Hepatocyte (in vitro differentiated cells): ENCODE measurements at regions not wholly inside any gene's neighbourhood (a gene's known extent, or its start where the extent isn't known, plus 50 kb on each side); places are given as distances from the start of the nearest gene placed in this dataset.

Experiments used
- DNase-seq: peaks from one replicate; pipeline ENCODE4 v3.0.0-alpha.2; 2016; ENCODE audit warnings: low spot score
- H2AFZ ChIP-seq: fragments of 200-600 bp; sonication (generic); 2 replicates; pipeline ENCODE4 v1.6.0; 2016; ENCODE audit warnings: antibody characterized with exemption, mild to moderate bottlenecking
- H3K27ac ChIP-seq: fragments of 200-600 bp; sonication (generic); 2 replicates; pipeline ENCODE4 v1.5.1; 2016; ENCODE audit warnings: mild to moderate bottlenecking
- H3K27me3 ChIP-seq: fragments of 200-600 bp; sonication (generic); 2 replicates; pipeline ENCODE4 v1.6.1; 2016
- H3K36me3 ChIP-seq: fragments of 200-600 bp; sonication (generic); replicated peaks from 2 replicates; pipeline ENCODE4 v1.5.1; 2016; ENCODE audit warnings: low read depth; ENCODE audit not compliant: insufficient read depth
- H3K4me1 ChIP-seq: fragments of 200-600 bp; sonication (generic); 2 replicates; pipeline ENCODE4 v1.5.1; 2016; ENCODE audit warnings: mild to moderate bottlenecking, moderate library complexity; ENCODE audit not compliant: insufficient read depth
- H3K4me2 ChIP-seq: fragments of 200-600 bp; sonication (generic); 2 replicates; pipeline ENCODE4 v1.6.0; 2016
- H3K4me3 ChIP-seq: fragments of 200-600 bp; sonication (generic); 2 replicates; pipeline ENCODE4 v1.5.1; 2016; ENCODE audit warnings: mild to moderate bottlenecking
- H3K79me2 ChIP-seq: fragments of 200-600 bp; sonication (generic); 2 replicates; pipeline ENCODE4 v1.6.0; 2017; ENCODE audit warnings: mild to moderate bottlenecking
- H3K9me2 ChIP-seq: fragments of 200-600 bp; sonication (generic); replicated peaks from 2 replicates; pipeline ENCODE4 v1.6.0; 2017; ENCODE audit warnings: mild to moderate bottlenecking; ENCODE audit not compliant: insufficient read depth
- H3K9me3 ChIP-seq: fragments of 200-600 bp; sonication (generic); 2 replicates; pipeline ENCODE4 v1.5.1; 2016; ENCODE audit warnings: low read depth, mild to moderate bottlenecking
- H4K20me1 ChIP-seq: fragments of 200-600 bp; sonication (generic); 2 replicates; pipeline ENCODE4 v1.6.0; 2016; ENCODE audit warnings: mild to moderate bottlenecking; ENCODE audit not compliant: insufficient read depth, poor library complexity, severe bottlenecking
- CTCF ChIP-seq: fragments of 200-600 bp; sonication (generic); IDR thresholded peaks from 2 replicates; pipeline ENCODE4 v1.5.1; 2016; ENCODE audit warnings: antibody characterized with exemption, mild to moderate bottlenecking; ENCODE audit not compliant: poor library complexity
- EZH2 ChIP-seq: fragments of 200-600 bp; sonication (generic); IDR thresholded peaks from 2 replicates; pipeline ENCODE4 v1.6.1; 2016; ENCODE audit warnings: antibody characterized with exemption, mild to moderate bottlenecking, borderline replicate concordance
- EZH2phosphoT487 ChIP-seq: fragments of 200-600 bp; sonication (generic); IDR thresholded peaks from one replicate; pipeline ENCODE4 v1.6.1; 2018; ENCODE audit warnings: antibody characterized with exemption, mild to moderate bottlenecking, low read depth, moderate library complexity; ENCODE audit not compliant: unreplicated experiment, severe bottlenecking
- WGBS: methylation state at CpG from one replicate; pipeline ENCODE4 v1.1.6; 2016; ENCODE audit warnings: low lambda C conversion rate; ENCODE audit errors: missing lambda C conversion rate; 5-methylcytosine and 5-hydroxymethylcytosine counted together

DNA sequence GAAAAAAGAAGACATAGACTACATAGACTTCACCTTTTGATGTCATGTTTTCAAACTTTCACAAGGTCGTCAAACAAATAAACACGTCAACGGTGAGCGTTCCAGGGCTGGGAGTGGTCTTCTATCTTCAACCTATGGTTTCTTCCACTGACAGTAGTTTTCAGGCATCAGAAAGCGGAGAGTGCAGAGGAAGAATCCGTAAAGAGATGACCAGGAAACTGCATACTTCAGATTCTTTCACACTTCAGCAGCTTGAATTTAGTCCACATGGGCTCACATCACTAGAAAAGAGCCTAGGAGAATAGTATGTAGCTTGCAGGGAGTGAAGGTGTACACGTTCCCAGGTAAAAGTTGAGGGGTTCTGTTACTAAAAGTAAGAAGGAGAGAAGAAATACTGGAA, 58.5 kb downstream of the NPY1R start:
- no peak overlapping the region for H2AFZ ChIP-seq
- 86% methylated on average over 7 of the region's 7 CpGs for WGBS
- DNase-seq = no peak
- no peaks in the 10 kb centered on the region for H4K20me1 ChIP-seq
- no peak for TF ChIP-seq EZH2phosphoT487
- no peak for TF ChIP-seq CTCF
- no peak for TF ChIP-seq EZH2
- no peaks in the 10 kb centered on the region for H3K36me3 ChIP-seq
- no peaks in the 10 kb centered on the region for H3K27me3 ChIP-seq
- no peaks in the 10 kb centered on the region for H3K79me2 ChIP-seq
- H3K4me3 ChIP-seq = no peak overlapping the region
- no peak overlapping the region for H3K4me2 ChIP-seq
- no peak overlapping the region for H3K27ac ChIP-seq
- no peaks in the 10 kb centered on the region for H3K4me1 ChIP-seq
- no peaks in the 10 kb centered on the region for H3K9me2 ChIP-seq
- H3K9me3 ChIP-seq = no peaks in the 10 kb centered on the region

DNA sequence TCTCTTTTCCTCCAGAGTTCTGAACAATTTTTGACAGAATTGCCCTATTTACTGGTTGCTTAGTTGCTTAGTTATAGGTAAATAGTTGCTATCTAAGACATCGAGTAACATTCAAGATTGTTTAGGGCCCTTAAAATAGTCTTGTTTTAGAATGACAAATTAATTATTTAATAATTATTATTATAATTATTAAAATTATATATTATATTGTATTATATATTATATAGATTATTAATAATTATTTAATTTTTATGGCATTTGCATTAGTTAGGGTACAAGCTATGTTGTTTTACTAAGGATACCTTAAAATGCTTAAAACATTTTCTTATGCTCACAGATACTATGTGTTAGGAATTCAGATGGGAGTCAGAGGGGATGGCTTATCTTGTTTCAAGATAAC, 59.2 kb downstream of the NPY1R start:
- no peaks in the 10 kb centered on the region for H3K27me3 ChIP-seq
- no peak overlapping the region for H2AFZ ChIP-seq
- no peaks in the 10 kb centered on the region for H3K9me2 ChIP-seq
- H3K36me3 ChIP-seq = no peaks in the 10 kb centered on the region
- H3K79me2 ChIP-seq = no peaks in the 10 kb centered on the region
- H3K4me2 ChIP-seq = no peak overlapping the region
- no peak overlapping the region for H3K27ac ChIP-seq
- H4K20me1 ChIP-seq = no peaks in the 10 kb centered on the region
- 84% methylated on average over 1 of the region's 1 CpG for WGBS
- DNase-seq = no peak
- H3K9me3 ChIP-seq = no peaks in the 10 kb centered on the region
- no peaks in the 10 kb centered on the region for H3K4me1 ChIP-seq
- no peak for TF ChIP-seq EZH2phosphoT487
- TF ChIP-seq CTCF = no peak
- TF ChIP-seq EZH2 = no peak
- no peak overlapping the region for H3K4me3 ChIP-seq

GRCh38 chr4:163271555-163272127, 60.8 kb downstream of the NPY1R start:
- no peak for TF ChIP-seq CTCF
- no peak for TF ChIP-seq EZH2
- TF ChIP-seq EZH2phosphoT487 = no peak
- Histone ChIP-seq H3K9me2 (no peaks in the 10 kb centered on the region), H3K4me2 (no peak overlapping the region)

More at GRCh38 chr4:163271555-163272127, 60.8 kb downstream of the NPY1R start:
- H3K9me3 ChIP-seq = no peaks in the 10 kb centered on the region
- 60% methylated on average over 2 of the region's 2 CpGs for WGBS
- no peaks in the 10 kb centered on the region for H3K79me2 ChIP-seq
- no peak for DNase-seq
- no peak overlapping the region for H3K4me3 ChIP-seq
- H3K27ac ChIP-seq = no peak overlapping the region
- H2AFZ ChIP-seq = no peak overlapping the region
- H3K36me3 ChIP-seq = no peaks in the 10 kb centered on the region
- no peaks in the 10 kb centered on the region for H3K27me3 ChIP-seq
- H3K4me1 ChIP-seq = no peaks in the 10 kb centered on the region
- no peaks in the 10 kb centered on the region for H4K20me1 ChIP-seq
